HFF-Myc (cell line): ENCODE measurements at regions not wholly inside any gene's neighbourhood (a gene's known extent, or its start where the extent isn't known, plus 50 kb on each side); places are given as distances from the start of the nearest gene placed in this dataset.

ENCODE experiments used
- DNase-seq: peaks from one replicate; pipeline ENCODE4 v3.0.0-alpha.2; 2011; ENCODE audit warnings: low read depth; ENCODE audit errors: extremely low read depth
- H3K4me3 ChIP-seq: replicated peaks from 2 replicates; pipeline ENCODE4 v1.5.1; 2011; ENCODE audit warnings: low read depth, mild to moderate bottlenecking, control low read depth, low read length
- CTCF ChIP-seq: IDR thresholded peaks from 2 replicates; pipeline ENCODE4 v1.5.1; 2012; ENCODE audit warnings: mild to moderate bottlenecking, low read depth, low read length, control low read depth; ENCODE audit errors: missing control alignments

DNA sequence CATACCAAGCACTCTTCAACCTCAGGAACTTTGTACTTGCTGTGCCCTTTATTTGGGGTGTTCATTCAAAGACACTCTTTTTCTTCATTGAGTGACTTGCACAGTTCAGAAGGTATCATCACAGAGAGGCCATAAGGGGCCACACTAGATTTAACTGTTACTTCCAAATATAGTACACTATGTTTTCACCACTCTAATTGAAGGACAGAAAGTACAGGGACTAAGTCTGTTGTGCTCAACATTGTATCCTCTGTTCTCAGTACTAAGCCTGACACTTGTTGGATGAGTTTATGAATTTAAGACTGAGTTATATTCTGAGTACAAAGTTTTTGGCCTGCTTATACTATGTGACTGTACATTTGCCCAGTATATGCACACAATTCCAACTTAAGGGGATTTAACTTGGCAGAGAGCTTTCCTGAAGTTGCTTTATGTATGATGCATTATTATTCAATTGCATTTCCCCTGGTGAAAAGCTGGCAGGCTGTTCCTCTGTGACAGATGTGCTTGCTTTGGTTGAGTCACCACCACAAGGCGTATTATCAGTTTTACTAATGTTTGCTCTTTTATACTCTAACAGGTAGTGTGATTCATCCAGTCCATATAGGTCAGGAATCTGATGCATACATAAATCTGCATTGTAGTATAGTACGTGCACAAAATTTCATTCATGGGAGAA is 714.8 kb downstream of the TLR4 start:
- no peak for TF ChIP-seq CTCF
- no peak overlapping the region for H3K4me3 ChIP-seq
- DNase-seq, result no peak

GRCh38 chr9:118419676-118420075 is 715.5 kb downstream of the TLR4 start:
- TF ChIP-seq CTCF, result no peak
- no peak overlapping the region for H3K4me3 ChIP-seq
- no peak for DNase-seq

- TF ChIP-seq CTCF, result no peak
- H3K4me3 ChIP-seq, result no peak overlapping the region
- DNase-seq, result no peak
Measured at GRCh38 chr9:118422508-118422907, 718.3 kb downstream of the TLR4 start.

GRCh38 chr9:118423021-118423420 is 718.8 kb downstream of the TLR4 start:
- TF ChIP-seq CTCF, result no peak
- H3K4me3 ChIP-seq, result no peak overlapping the region
- DNase-seq, result no peak

GRCh38 chr9:118423721-118424120 is 719.5 kb downstream of the TLR4 start:
- TF ChIP-seq CTCF, result no peak
- DNase-seq, result no peak
- no peak overlapping the region for H3K4me3 ChIP-seq

GRCh38 chr9:118426772-118427171 is 722.6 kb downstream of the TLR4 start:
- no peak for DNase-seq
- TF ChIP-seq CTCF, result no peak
- H3K4me3 ChIP-seq, result no peak overlapping the region

DNA sequence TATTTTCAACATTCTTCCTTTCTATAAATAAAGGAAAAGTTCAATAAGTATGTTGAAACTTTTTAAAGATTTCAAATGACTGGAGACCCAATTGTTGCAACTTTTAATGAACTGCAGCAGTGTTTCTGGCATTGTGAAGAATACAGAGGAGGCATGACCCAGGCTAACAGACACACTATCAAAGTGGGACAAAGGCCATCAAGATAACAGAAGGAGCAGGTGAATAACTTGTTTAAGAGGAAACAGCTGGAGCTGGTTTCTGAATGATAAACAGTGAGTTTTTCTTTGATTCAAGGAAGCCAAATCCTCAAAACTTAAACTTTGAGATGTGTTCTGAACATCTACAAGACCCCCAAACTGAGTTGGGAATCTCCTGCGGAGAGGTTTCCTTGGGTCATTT is 734.6 kb downstream of the TLR4 start:
- H3K4me3 ChIP-seq, result no peak overlapping the region
- TF ChIP-seq CTCF, result no peak
- no peak for DNase-seq
